GM21576 (cell line): ENCODE measurements at regions not wholly inside any gene's neighbourhood (a gene's known extent, or its start where the extent isn't known, plus 50 kb on each side); places are given as distances from the start of the nearest gene placed in this dataset.
"Not testable (repeated sequence)": the region's sequence is repeated elsewhere in the genome, so short reads cannot be mapped to it uniquely, and the experiment has no call there.

Source experiments
- ATAC-seq: cut with Tn5 transposase; IDR thresholded peaks from one replicate; pipeline ENCODE4 v1.9.1; 2021; ENCODE audit warnings: mild to moderate bottlenecking, moderate library complexity; ENCODE audit not compliant: unreplicated experiment

DNA sequence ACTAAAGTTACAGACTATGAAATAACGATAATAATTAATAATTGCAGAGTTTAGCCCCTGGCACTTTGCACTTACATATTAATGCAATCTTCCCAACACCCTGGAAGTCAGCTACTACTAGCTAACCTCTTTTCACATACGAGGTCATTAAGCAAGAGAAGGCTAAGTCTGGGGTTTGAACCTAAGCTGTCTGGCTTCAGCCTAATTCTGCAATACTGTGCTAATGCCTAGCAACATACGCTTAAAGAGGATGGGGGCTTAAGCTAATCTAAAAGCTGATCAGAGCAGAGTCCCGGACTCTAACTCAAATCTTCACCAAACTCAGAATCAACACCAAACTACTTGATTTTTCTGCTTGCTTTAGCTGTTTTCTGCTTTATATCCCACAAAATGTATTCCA lies 168.7 kb upstream of the GNAI1 start:
- no peak for ATAC-seq

- ATAC-seq: no peak
Observed at GRCh38 chr7:79964463-79964862, 170.2 kb upstream of the GNAI1 start.

- no peak for ATAC-seq
Observed at GRCh38 chr7:79953130-79953529, 181.5 kb upstream of the GNAI1 start.

DNA sequence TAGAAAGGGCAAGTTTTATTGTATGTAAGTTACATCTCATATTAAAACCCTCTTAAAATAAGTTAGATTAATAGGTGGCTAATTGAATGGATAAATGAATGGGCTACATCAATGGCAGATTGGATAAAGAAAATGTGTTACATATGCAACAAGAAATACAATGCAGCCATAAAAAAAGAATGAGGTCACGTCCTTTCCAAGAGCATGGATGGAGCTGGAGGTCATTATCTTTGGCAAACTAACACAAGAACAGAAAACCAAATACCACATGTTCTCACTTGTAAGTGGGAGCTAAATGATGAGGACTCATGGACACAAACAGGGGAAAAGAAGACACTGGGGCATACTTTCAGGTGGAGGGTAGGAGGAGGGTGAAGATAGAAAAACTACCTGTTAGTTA lies 182.2 kb upstream of the GNAI1 start:
- no peak for ATAC-seq

DNA sequence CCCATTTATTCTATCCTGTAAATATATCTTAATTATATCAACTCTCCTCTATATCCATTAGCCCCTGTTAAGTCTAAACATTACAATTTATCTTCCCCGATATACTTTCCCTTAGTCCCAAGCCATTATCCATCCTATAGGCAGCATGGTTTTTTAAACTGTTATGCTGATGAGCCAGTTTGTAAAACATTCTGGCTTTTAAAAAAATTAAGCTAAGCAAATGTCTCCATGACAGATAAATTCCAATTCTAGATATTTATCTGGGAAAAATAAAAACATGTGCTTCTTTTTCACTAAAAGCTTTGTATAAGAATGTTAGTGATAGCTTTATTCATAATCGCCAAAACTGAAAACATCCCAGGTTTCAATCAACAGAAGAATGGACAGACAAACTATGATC lies 183.2 kb upstream of the GNAI1 start:
- ATAC-seq: no peak

DNA sequence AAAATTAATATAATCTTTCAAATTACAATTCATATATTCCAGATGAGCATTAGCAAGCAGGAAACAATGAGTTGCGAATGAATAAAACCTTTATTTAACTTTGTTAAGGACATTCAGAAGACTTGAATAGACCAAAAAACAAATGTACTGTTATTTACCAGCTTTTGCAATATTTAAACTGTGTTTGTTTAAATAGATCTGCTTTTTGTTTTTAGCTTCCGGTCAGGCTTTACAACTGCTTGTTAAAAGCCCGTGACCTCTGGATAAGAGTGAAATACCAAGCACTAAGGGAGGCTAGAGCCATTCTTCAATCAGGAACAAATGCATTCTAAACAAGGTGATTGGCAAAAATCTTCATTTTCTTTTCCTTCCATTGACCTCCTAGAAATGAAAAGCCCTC lies 184.9 kb upstream of the GNAI1 start:
- no peak for ATAC-seq

DNA sequence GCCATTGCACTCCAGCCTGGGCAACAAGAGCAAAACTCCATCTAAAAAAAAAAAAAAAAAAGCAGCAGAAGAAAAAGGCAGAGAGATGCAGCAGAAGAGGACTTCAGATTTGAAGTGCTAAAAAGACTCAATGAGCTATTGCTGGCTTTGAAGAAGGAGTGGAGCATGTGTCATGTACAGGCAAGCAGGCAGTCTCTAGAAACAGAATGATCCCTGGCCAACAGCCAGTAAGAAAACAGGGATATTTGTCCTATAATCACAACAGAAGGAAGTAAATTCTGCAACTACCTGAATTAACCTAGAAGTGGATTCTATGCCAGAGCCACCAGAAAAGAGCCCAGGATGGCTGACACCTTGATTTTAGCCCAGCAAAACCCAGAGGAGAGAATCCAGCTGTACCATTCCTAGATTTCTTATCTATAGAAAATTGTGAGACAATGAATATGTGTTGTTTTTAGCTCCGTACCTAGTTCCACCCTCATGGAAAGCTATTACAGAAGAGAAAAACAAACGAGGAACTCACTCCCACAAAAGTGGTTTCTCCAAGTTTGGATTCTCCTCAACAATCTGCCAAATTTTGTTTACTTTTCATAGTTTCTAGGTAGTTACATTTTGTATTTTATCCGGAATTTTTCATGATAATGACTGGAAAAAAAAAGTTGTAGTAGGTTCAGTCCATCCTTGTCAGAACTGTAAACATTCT lies 198.2 kb upstream of the GNAI1 start:
- no peak for ATAC-seq

DNA sequence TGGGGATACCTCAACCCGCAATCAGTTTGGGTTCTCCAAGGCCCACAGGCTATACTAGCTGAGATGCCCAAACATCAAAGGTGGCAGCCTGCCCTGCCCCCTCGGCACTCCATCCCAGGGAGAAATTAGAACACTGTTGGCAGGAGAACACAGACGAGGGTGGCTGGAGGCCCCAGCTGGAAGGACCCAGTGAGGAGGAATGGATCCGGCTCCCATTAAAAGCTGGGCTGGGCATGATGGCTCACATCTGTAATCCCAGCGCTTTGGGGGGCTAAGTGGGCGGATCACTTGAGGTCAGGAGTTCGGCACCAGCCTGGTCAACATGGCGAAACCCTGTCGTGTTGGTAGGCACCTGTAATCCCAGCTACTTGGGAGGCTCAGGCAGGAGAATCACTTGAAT lies 199.9 kb upstream of the GNAI1 start:
- ATAC-seq: no peak

- ATAC-seq: no peak
Observed at GRCh38 chr7:79933144-79933543, 201.5 kb upstream of the GNAI1 start.

GRCh38 chr7:79930604-79931003 lies 204.0 kb upstream of the GNAI1 start:
- ATAC-seq: no peak

DNA sequence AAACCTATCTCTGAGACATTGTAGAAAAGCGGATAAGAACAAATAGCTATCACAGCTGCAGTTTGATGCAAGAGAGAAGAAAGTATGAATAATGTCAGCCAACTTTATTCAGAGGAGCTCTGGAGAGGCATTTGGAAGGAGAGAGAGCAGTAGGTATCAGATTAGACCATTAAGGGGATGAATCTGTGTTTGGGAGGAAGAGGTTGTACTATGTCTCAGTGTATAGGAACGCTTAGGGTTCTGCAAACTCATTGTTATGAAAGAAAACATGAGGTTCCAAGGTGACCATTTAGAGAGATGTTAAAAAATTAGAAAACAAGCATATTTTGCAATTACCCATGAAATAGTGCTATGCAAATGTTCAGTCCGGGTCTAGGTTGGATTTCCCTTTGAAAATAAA lies 207.5 kb upstream of the GNAI1 start:
- no peak for ATAC-seq

GRCh38 chr7:79923953-79924352 lies 210.7 kb upstream of the GNAI1 start:
- no peak for ATAC-seq

DNA sequence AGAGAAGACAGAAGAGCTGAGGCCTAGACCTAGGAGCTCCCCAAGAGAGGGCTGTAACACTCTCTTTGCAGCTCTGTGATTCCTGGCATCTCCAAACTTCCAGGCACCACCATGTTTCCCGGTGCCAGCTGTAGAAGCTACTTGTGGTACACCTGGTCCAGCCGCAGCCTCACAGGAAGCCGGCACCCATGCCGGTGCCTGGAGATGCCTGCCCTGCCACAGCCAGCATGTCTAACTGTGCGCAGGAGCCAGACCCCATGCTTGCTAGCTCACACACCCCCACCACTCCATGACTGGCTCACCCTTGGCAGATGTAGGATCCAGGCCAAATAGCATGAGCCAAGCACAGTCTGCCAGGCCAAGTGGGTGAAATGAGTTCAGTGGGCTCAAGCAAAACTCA lies 211.7 kb upstream of the GNAI1 start:
- ATAC-seq: no peak

- ATAC-seq: no peak
Observed at GRCh38 chr7:79921976-79922375, 212.7 kb upstream of the GNAI1 start.

GRCh38 chr7:79918632-79919031 lies 216.0 kb upstream of the GNAI1 start:
- ATAC-seq: not testable (repeated sequence)

DNA sequence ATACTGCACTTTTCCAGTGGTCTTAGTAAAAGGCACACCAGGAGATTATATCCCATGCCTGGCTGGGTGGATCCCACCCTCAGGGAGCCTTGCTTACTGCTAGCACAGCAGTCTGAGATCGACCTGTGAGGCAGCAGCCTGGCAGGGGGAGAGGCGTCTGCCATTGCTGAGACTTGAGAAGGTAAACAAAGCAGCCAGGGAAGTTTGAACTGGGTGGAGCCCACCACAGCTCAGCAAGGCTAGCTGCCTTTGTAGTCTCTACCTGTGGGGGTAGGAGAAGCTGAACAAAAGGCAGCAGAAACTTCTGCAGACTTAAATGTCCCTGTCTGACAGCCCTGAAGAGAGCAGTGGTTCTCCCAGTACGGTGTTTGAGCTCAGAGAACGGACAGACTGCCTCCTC lies 219.3 kb upstream of the GNAI1 start:
- not testable (repeated sequence) for ATAC-seq

GRCh38 chr7:79912213-79912633 lies 222.4 kb upstream of the GNAI1 start:
- no peak for ATAC-seq

DNA sequence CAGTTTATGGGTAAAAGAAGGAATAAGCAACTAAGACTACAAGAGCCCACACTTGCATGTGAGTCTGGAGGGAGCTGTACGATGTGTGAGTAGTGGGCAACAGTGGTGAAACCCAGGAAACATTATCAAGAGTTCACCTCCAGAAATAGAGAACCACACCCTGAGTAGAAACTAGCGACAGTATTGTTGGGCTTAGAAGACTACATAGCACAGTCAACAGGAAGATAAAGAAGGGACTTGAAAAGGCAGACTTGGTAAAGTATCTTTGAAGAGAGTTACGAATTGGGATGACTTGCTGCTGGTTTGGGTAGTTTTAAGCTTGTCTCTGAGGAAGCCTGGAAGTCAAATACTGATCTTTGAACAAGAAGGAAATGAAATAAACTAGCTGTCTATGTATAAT lies 223.2 kb upstream of the GNAI1 start:
- no peak for ATAC-seq

DNA sequence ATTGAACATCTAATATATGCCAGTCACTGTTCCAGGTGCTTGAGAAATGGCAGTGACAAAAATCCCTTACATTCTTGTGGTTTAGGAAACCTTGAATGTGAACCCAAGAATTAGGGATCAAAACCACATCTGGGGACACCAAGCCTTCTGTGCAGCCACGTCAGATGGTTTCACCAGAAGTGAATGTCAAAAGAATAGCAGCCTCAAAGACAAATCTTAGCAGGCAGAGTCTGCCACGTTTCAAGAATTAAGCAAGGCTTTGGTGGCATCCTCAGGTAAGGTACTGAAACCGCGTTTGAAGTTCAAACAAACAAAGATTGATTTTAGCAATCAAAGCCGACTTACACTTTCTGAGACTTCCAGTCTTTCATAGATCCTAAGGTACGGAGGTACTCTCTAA lies 225.5 kb upstream of the GNAI1 start:
- no peak for ATAC-seq

GRCh38 chr7:79897166-79897565 lies 237.5 kb upstream of the GNAI1 start:
- ATAC-seq: no peak

DNA sequence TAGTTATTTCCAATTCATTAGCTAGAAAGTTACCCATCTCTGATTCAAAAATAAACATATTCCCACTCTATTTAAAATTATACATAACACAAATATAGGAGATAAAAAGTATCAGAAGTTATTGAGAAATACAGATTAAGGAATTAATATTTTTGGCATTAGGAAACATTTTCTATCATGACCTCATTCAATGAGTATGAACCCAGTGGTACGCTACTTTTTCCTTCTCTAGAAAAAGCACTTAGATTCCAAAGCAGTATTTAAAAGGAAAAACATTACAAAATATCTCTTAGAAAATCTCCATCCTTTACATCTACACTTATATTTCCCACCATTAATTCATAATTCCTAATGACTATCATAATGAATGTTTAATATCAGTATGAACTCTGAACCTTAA lies 240.6 kb upstream of the GNAI1 start:
- ATAC-seq: no peak

- ATAC-seq: no peak
Observed at GRCh38 chr7:79882922-79883321, 251.7 kb upstream of the GNAI1 start.

DNA sequence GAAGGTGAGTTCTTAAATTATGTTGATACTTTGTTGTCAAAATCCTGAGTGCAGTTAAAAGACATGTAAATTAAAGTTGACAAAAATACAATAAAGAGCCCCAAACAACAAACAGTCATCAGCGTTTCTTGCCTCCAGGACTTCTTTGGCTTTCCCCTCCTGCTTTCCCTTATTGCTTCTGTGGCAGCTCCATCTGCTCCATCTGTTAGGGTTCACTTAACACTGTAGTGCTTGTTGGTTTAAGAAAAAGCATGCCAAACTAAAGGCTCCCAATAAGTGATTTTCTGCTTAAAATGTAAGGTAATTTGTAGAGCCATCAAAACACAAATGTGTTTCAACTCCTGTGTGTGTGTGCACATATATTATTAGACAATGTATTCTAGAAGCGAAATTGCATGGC lies 254.3 kb upstream of the GNAI1 start:
- ATAC-seq: no peak
